Astrocyte (in vitro differentiated cells and primary cell): ENCODE measurements at regions not wholly inside any gene's neighbourhood (a gene's known extent, or its start where the extent isn't known, plus 50 kb on each side); places are given as distances from the start of the nearest gene placed in this dataset.

Experiments used
- DNase-seq: peaks from one replicate; pipeline ENCODE4 v3.0.0-alpha.2; 2010; ENCODE audit warnings: low read depth
- FAIRE-seq: peaks from 2 replicates; lab custom pipeline; 2011; peaks lifted over from hg19 to GRCh38; lab: Jason Lieb, UNC
- H2AFZ ChIP-seq: 2 replicates; pipeline ENCODE4 v1.6.0; 2012; ENCODE audit warnings: low read depth, low read length, inconsistent platforms
- H3K27ac ChIP-seq: 2 replicates; pipeline ENCODE4 v1.5.1; 2011; ENCODE audit warnings: low read depth, low read length, inconsistent platforms
- H3K27me3 ChIP-seq: 2 replicates; pipeline ENCODE4 v1.6.0; 2011; ENCODE audit warnings: low read length, inconsistent platforms; ENCODE audit not compliant: insufficient read depth
- H3K36me3 ChIP-seq: 2 replicates; pipeline ENCODE4 v1.5.1; 2011; ENCODE audit warnings: low read length, inconsistent platforms; ENCODE audit not compliant: insufficient read depth
- H3K4me1 ChIP-seq: 2 replicates; pipeline ENCODE4 v1.5.1; 2011; ENCODE audit warnings: low read length, inconsistent platforms; ENCODE audit not compliant: insufficient read depth
- H3K4me2 ChIP-seq: 2 replicates; pipeline ENCODE4 v1.6.0; 2012; ENCODE audit warnings: low read length, inconsistent platforms
- H3K4me3 ChIP-seq: 2 replicates; pipeline ENCODE4 v1.5.1; 2011; ENCODE audit warnings: low read depth, mild to moderate bottlenecking, low read length, inconsistent platforms; ENCODE audit not compliant: insufficient read depth
- H3K79me2 ChIP-seq: 2 replicates; pipeline ENCODE4 v1.6.0; 2012; ENCODE audit warnings: mild to moderate bottlenecking, low read length, inconsistent platforms; ENCODE audit not compliant: insufficient read depth
- H3K9ac ChIP-seq: 2 replicates; pipeline ENCODE4 v1.6.0; 2012; ENCODE audit warnings: mild to moderate bottlenecking, low read length, inconsistent platforms
- H3K9me3 ChIP-seq: 2 replicates; pipeline ENCODE4 v1.5.1; 2012; ENCODE audit warnings: low read depth, mild to moderate bottlenecking, low read length, inconsistent platforms; ENCODE audit not compliant: insufficient read depth
- H4K20me1 ChIP-seq: 2 replicates; pipeline ENCODE4 v1.6.0; 2012; ENCODE audit warnings: low read length, inconsistent platforms; ENCODE audit not compliant: insufficient read depth
- H3K27ac Mint-ChIP-seq: one replicate; pipeline ENCODE4 v1.8.0; 2021; ENCODE audit warnings: mild to moderate bottlenecking, mixed read lengths; ENCODE audit not compliant: unreplicated experiment
- H3K27me3 Mint-ChIP-seq: one replicate; pipeline ENCODE4 v1.8.0; 2021; ENCODE audit warnings: low read depth, mixed read lengths; ENCODE audit not compliant: unreplicated experiment
- H3K36me3 Mint-ChIP-seq: one replicate; pipeline ENCODE4 v1.8.0; 2021; ENCODE audit warnings: low read depth, mixed read lengths; ENCODE audit not compliant: unreplicated experiment
- H3K4me1 Mint-ChIP-seq: one replicate; pipeline ENCODE4 v1.8.0; 2021; ENCODE audit warnings: low read depth, mixed read lengths; ENCODE audit not compliant: unreplicated experiment
- H3K4me3 Mint-ChIP-seq: one replicate; pipeline ENCODE4 v1.8.0; 2021; ENCODE audit warnings: mild to moderate bottlenecking, moderate library complexity, mixed read lengths; ENCODE audit not compliant: unreplicated experiment
- H3K9me3 Mint-ChIP-seq: one replicate; pipeline ENCODE4 v1.8.0; 2021; ENCODE audit warnings: mild to moderate bottlenecking, mixed read lengths; ENCODE audit not compliant: unreplicated experiment
- EZH2 ChIP-seq: IDR thresholded peaks from 2 replicates; pipeline ENCODE4 v1.6.1; 2012; ENCODE audit warnings: mild to moderate bottlenecking, low read length, inconsistent platforms; ENCODE audit not compliant: insufficient read depth
- TF ChIP-seq, protein P1 (sequence below): IDR thresholded peaks from 2 replicates; pipeline ENCODE4 v1.5.1; 2011; ENCODE audit warnings: low read depth, mild to moderate bottlenecking, inconsistent platforms, low read length, moderate library complexity; ENCODE audit not compliant: insufficient read depth

GRCh38 chr17:14756479-14756878 lies 455.6 kb downstream of the HS3ST3B1 start:
- peaks cover 5% of the 10 kb centered on the region for H3K9me3 Mint-ChIP-seq
- H3K4me3 Mint-ChIP-seq: no peak overlapping the region
- no peak for DNase-seq
- Histone ChIP-seq H3K9ac (no peak overlapping the region), H4K20me1 (no peaks in the 10 kb centered on the region), H3K27me3 (no peaks in the 10 kb centered on the region), H3K4me3 (no peak overlapping the region), H3K9me3 (peaks cover 3% of the 10 kb centered on the region), H3K4me1 (no peaks in the 10 kb centered on the region), H3K27ac (no peak overlapping the region), H2AFZ (no peak overlapping the region), H3K36me3 (no peaks in the 10 kb centered on the region), H3K79me2 (no peaks in the 10 kb centered on the region), H3K4me2 (no peak overlapping the region)
- no peaks in the 10 kb centered on the region for H3K27me3 Mint-ChIP-seq
- H3K27ac Mint-ChIP-seq: no peak overlapping the region
- TF ChIP-seq EZH2: no peak
- TF ChIP-seq, protein P1, sequence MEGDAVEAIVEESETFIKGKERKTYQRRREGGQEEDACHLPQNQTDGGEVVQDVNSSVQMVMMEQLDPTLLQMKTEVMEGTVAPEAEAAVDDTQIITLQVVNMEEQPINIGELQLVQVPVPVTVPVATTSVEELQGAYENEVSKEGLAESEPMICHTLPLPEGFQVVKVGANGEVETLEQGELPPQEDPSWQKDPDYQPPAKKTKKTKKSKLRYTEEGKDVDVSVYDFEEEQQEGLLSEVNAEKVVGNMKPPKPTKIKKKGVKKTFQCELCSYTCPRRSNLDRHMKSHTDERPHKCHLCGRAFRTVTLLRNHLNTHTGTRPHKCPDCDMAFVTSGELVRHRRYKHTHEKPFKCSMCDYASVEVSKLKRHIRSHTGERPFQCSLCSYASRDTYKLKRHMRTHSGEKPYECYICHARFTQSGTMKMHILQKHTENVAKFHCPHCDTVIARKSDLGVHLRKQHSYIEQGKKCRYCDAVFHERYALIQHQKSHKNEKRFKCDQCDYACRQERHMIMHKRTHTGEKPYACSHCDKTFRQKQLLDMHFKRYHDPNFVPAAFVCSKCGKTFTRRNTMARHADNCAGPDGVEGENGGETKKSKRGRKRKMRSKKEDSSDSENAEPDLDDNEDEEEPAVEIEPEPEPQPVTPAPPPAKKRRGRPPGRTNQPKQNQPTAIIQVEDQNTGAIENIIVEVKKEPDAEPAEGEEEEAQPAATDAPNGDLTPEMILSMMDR: no peak
- H3K4me1 Mint-ChIP-seq: peaks cover 19% of the 10 kb centered on the region
- H3K36me3 Mint-ChIP-seq: no peaks in the 10 kb centered on the region
- FAIRE-seq: no peak

DNA sequence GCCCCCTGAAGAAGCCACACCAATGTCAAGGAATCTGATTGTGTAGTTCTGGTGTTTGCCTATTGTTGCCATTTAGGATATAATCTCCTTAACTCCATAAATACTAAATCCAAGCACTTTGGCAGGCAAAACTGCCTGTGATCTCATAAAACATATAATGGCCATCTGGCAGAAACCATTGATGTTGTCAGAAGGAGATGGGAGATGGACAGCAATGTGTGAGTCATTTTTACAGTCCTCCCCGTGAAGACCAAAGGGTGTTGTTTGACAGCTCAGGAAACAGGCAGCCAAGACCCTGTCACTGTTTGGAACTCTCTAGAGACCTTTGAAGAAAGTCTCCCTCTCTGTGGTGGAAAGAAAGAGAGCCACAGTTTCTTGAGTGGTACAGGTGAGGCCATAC lies 454.1 kb downstream of the HS3ST3B1 start:
- Histone ChIP-seq H3K4me1 (no peaks in the 10 kb centered on the region), H2AFZ (no peak overlapping the region), H3K36me3 (no peaks in the 10 kb centered on the region), H3K4me2 (no peak overlapping the region), H3K79me2 (no peaks in the 10 kb centered on the region), H3K9me3 (no peaks in the 10 kb centered on the region), H3K27ac (no peak overlapping the region), H4K20me1 (no peaks in the 10 kb centered on the region), H3K4me3 (no peak overlapping the region), H3K27me3 (no peaks in the 10 kb centered on the region), H3K9ac (no peak overlapping the region)
- Mint-ChIP-seq H3K4me3 (no peak overlapping the region), H3K27ac (no peak overlapping the region), H3K4me1 (peaks cover 7% of the 10 kb centered on the region), H3K27me3 (no peaks in the 10 kb centered on the region), H3K36me3 (no peaks in the 10 kb centered on the region), H3K9me3 (peaks cover 5% of the 10 kb centered on the region)
- no peak for FAIRE-seq
- TF ChIP-seq, protein P1: no peak
- no peak for TF ChIP-seq EZH2
- no peak for DNase-seq

- Histone ChIP-seq H3K4me1 (no peaks in the 10 kb centered on the region), H3K4me2 (no peak overlapping the region), H3K27ac (no peak overlapping the region), H4K20me1 (no peaks in the 10 kb centered on the region), H2AFZ (no peak overlapping the region), H3K9ac (no peak overlapping the region), H3K79me2 (no peaks in the 10 kb centered on the region), H3K9me3 (no peaks in the 10 kb centered on the region), H3K27me3 (no peaks in the 10 kb centered on the region), H3K4me3 (no peak overlapping the region), H3K36me3 (no peaks in the 10 kb centered on the region)
- Mint-ChIP-seq H3K4me1 (peaks cover 11% of the 10 kb centered on the region), H3K9me3 (peaks cover 5% of the 10 kb centered on the region), H3K27ac (no peak overlapping the region), H3K4me3 (no peak overlapping the region), H3K27me3 (no peaks in the 10 kb centered on the region), H3K36me3 (no peaks in the 10 kb centered on the region)
- DNase-seq (no peak), FAIRE-seq (no peak)
- TF ChIP-seq, protein P1: no peak
- TF ChIP-seq EZH2: no peak
Observed at GRCh38 chr17:14753383-14753782, 452.5 kb downstream of the HS3ST3B1 start.
